Stimulated activated CD4-positive, alpha-beta T cell treated with anti-CD3 and anti-CD28 coated beads, Interleukin-12 subunit alpha, Interleukin-12 subunit beta, amount 100 ng/mL, for 48 hours (primary cell): ENCODE measurements at regions not wholly inside any gene's neighbourhood (a gene's known extent, or its start where the extent isn't known, plus 50 kb on each side); places are given as distances from the start of the nearest gene placed in this dataset.
"Not testable (repeated sequence)": the region's sequence is repeated elsewhere in the genome, so short reads cannot be mapped to it uniquely, and the experiment has no call there.

Source experiments
- DNase-seq, 3 donors: peaks; one replicate each; pipeline ENCODE4 v3.0.0-alpha.2; 2020; ENCODE audit warnings: low read depth in 2 of 3, low spot score in 1 of 3

GRCh38 chr2:89213151-89213550 is 521.7 kb downstream of the RPIA start:
- not testable (repeated sequence) for DNase-seq

- not testable (repeated sequence) for DNase-seq
Measured at GRCh38 chr2:89213811-89214210, 522.3 kb downstream of the RPIA start.

GRCh38 chr2:89221474-89221873 is 530.0 kb downstream of the RPIA start:
- not testable (repeated sequence) for DNase-seq

- DNase-seq, result not testable (repeated sequence)
Measured at GRCh38 chr2:89222063-89222732, 530.7 kb downstream of the RPIA start.

- not testable (repeated sequence) for DNase-seq
Measured at GRCh38 chr2:89224803-89225202, 533.3 kb downstream of the RPIA start.

GRCh38 chr2:89229979-89230378 is 538.5 kb downstream of the RPIA start:
- DNase-seq, result not testable (repeated sequence)

GRCh38 chr2:89231241-89231640 is 539.8 kb downstream of the RPIA start:
- DNase-seq, result not testable (repeated sequence)

- not testable (repeated sequence) for DNase-seq
Measured at GRCh38 chr2:89233931-89234330, 542.5 kb downstream of the RPIA start.

GRCh38 chr2:89234818-89235466 is 543.5 kb downstream of the RPIA start:
- DNase-seq, result not testable (repeated sequence)

- not testable (repeated sequence) for DNase-seq
Measured at GRCh38 chr2:89236832-89237450, 545.5 kb downstream of the RPIA start.

- DNase-seq, result not testable (repeated sequence)
Measured at GRCh38 chr2:89237783-89238182, 546.3 kb downstream of the RPIA start.

- peak in 1 of 3 donors; percentile 0 for DNase-seq
Measured at GRCh38 chr2:89243114-89243700, 551.7 kb downstream of the RPIA start.

- DNase-seq, result not testable (repeated sequence)
Measured at GRCh38 chr2:89244407-89244806, 552.9 kb downstream of the RPIA start.

GRCh38 chr2:89245478-89245877 is 554.0 kb downstream of the RPIA start:
- DNase-seq, result not testable (repeated sequence)

GRCh38 chr2:89246027-89246426 is 554.6 kb downstream of the RPIA start:
- not testable (repeated sequence) for DNase-seq

GRCh38 chr2:89246620-89247019 is 555.1 kb downstream of the RPIA start:
- DNase-seq, result not testable (repeated sequence)

- not testable (repeated sequence) for DNase-seq
Measured at GRCh38 chr2:89255013-89255412, 563.5 kb downstream of the RPIA start.

- not testable (repeated sequence) for DNase-seq
Measured at GRCh38 chr2:89273443-89273842, 582.0 kb downstream of the RPIA start.

- not testable (repeated sequence) for DNase-seq
Measured at GRCh38 chr2:89280536-89280935, 589.1 kb downstream of the RPIA start.

GRCh38 chr2:89286448-89287080 is 595.1 kb downstream of the RPIA start:
- DNase-seq, result not testable (repeated sequence)

- DNase-seq, result not testable (repeated sequence)
Measured at GRCh38 chr2:89287084-89287483, 595.6 kb downstream of the RPIA start.
